Fibroblast of lung (primary cell): ENCODE measurements at regions not wholly inside any gene's neighbourhood (a gene's known extent, or its start where the extent isn't known, plus 50 kb on each side); places are given as distances from the start of the nearest gene placed in this dataset.

Source experiments
- CTCF ChIP-seq, 2 donors: IDR thresholded peaks in 1 of 2; conservative IDR thresholded peaks in 1 of 2; 1 replicate in 1 of 2; 2 replicates in 1 of 2; pipeline ENCODE4 v1.5.1; 2011 to 2012; ENCODE audit warnings: low read length in 2 of 2, control low read depth in 1 of 2, inconsistent platforms in 1 of 2, low read depth in 1 of 2, mild to moderate bottlenecking in 1 of 2
- EZH2 ChIP-seq: IDR thresholded peaks from 2 replicates; pipeline ENCODE4 v1.5.1; 2012; ENCODE audit warnings: low read length, control low read depth, mild to moderate bottlenecking; ENCODE audit errors: missing control alignments

GRCh38 chr6:131459005-131459404 lies 114.0 kb upstream of the ARG1 start:
- TF ChIP-seq EZH2 = no peak
- no peak for TF ChIP-seq CTCF (conservative IDR thresholded peaks at IDR 0.05 in 1 of 2, IDR thresholded peaks at IDR 0.05 in 1 of 2; ENCODE audit: low read depth in 1 of 2, low read length in 2 of 2)
